ENCODE measurements at regions not wholly inside any gene's neighbourhood (a gene's known extent, or its start where the extent isn't known, plus 50 kb on each side); places are given as distances from the start of the nearest gene placed in this dataset.
"Not testable (repeated sequence)": the region's sequence is repeated elsewhere in the genome, so short reads cannot be mapped to it uniquely, and the experiment has no call there.

- not testable (repeated sequence) for DNase-seq
These were observed 70.2 kb downstream of the LGALS9C start for GRCh38 chr17:18546514-18547398.

- DNase-seq = not testable (repeated sequence)
These were observed 80.5 kb downstream of the LGALS9C start for GRCh38 chr17:18557086-18557485.

- DNase-seq = peak; percentile 18
These were observed 80.7 kb downstream of the TBC1D28 start for GRCh38 chr17:18563381-18564098.

- DNase-seq = peak; percentile 65
These were observed 80.1 kb downstream of the TBC1D28 start for GRCh38 chr17:18564099-18564448.

GRCh38 chr17:18568108-18568995, 75.8 kb downstream of the TBC1D28 start:
- DNase-seq = not testable (repeated sequence)

- peak; percentile 4 for DNase-seq
These were observed 74.7 kb downstream of the TBC1D28 start for GRCh38 chr17:18569489-18569913.

- DNase-seq = not testable (repeated sequence)
These were observed 71.7 kb downstream of the TBC1D28 start for GRCh38 chr17:18572536-18572935.

- not testable (repeated sequence) for DNase-seq
These were observed 70.1 kb downstream of the TBC1D28 start for GRCh38 chr17:18574137-18574536.
